H54 (cell line): ENCODE measurements at regions not wholly inside any gene's neighbourhood (a gene's known extent, or its start where the extent isn't known, plus 50 kb on each side); places are given as distances from the start of the nearest gene placed in this dataset.

ENCODE experiments used
- DNase-seq: peaks from one replicate; pipeline ENCODE4 v3.0.0; 2011; ENCODE audit warnings: low spot score, mixed read lengths; ENCODE audit not compliant: insufficient read length
- FAIRE-seq: peaks from 3 replicates; lab custom pipeline; 2011; peaks lifted over from hg19 to GRCh38; lab: Jason Lieb, UNC
- POLR2A ChIP-seq: IDR thresholded peaks from 2 replicates; pipeline ENCODE4 v1.6.1; 2011; ENCODE audit warnings: low read depth, mild to moderate bottlenecking, low read length

- TF ChIP-seq POLR2A: no peak
- FAIRE-seq: no peak
Measured at GRCh38 chr6:80460257-80460865, 353.9 kb downstream of the BCKDHB start.

GRCh38 chr6:80457439-80457933 is 351.0 kb downstream of the BCKDHB start:
- peak; percentile 40 for DNase-seq
- no peak for TF ChIP-seq POLR2A
- FAIRE-seq: peak; percentile 100

More at GRCh38 chr6:80460257-80460865, 353.9 kb downstream of the BCKDHB start:
- no peak for DNase-seq

GRCh38 chr6:80456724-80457438 is 350.4 kb downstream of the BCKDHB start:
- no peak for TF ChIP-seq POLR2A
- DNase-seq: no peak
- no peak for FAIRE-seq

DNA sequence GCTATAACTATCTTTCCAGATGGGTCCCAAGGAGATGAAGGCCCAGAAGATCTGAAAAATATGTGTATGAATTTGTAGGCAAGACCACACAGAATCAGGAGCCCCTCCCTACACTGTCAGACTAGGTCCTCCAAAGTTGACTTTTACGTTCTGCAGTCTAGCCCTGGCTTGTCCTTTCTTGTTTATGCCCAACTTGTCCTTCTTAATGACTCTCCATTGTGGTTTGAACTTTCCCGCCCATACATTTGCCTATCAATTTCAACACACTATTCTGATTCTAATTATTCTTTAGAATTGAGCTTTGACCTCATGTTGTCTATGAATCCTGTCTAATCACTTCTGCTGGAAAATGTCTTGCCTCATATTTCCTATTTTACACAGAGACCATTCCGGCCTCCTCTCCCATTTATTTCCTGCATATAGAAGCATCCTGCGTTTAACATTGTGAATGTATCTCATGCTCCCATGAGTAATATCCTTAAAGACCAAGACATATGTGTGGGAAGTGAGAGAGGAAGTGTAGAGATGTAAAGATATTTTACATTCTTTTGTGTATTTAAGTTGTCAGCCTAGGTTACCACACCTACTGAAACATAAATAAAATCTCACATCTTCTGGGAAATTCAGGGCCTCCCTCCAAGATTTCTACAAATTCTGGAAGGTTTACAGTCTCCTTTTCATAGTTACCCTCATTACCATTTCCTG is 348.3 kb downstream of the BCKDHB start:
- no peak for FAIRE-seq
- no peak for DNase-seq
- no peak for TF ChIP-seq POLR2A

DNA sequence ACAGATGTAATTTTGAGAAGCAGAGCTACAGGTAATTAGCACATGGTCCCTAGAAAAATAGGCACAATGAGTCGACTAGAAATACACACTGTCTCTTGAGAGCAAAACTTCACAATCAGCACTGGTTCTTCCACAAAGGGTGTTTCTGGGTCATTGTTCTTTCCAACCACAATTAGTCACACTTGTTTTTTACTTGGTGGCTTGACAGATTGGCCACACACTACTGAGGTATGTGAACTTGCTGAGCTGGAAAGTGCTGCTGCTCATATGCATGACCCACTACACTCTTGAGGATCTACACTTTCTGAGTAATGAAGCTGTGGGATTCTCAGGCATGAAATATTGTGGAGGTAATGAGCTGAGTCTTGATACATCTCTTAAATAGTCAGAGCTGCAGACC is 347.7 kb downstream of the BCKDHB start:
- peak; percentile 93 for FAIRE-seq
- peak; percentile 25 for DNase-seq
- TF ChIP-seq POLR2A: no peak

GRCh38 chr6:80449726-80450125 is 343.3 kb downstream of the BCKDHB start:
- DNase-seq: no peak
- TF ChIP-seq POLR2A: no peak
- no peak for FAIRE-seq

DNA sequence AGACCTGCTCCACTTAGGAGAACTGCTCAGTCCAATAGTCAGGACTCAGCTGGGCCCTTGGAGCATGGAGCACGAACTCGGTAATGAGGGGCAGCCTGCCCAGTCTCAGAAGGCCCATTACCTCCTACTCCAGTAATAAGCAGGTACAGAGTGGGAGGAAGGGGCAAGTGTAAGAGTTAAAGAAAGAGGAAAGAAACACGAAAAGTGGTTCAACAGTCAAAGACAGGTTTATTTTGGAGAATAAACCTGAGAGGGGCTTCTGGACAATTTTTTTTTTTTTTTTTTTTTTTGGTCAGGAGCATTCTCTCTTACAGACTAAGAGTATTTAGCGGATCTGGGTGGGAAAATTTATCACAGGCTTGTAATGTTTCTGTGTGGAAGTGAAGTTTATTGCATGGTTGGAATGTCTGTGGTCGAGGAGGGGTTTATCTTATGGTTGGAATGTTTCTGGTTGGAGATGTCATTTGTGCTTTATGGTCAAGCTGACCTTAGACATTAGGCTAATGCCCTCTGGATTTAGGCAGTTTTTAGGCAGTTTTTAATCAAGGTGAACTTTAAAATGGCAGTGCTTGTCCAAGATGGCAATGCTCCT is 340.1 kb downstream of the BCKDHB start:
- FAIRE-seq (no peak), DNase-seq (no peak)
- TF ChIP-seq POLR2A: no peak

GRCh38 chr6:80445751-80446150 is 339.3 kb downstream of the BCKDHB start:
- no peak for FAIRE-seq
- DNase-seq: no peak
- TF ChIP-seq POLR2A: no peak

DNA sequence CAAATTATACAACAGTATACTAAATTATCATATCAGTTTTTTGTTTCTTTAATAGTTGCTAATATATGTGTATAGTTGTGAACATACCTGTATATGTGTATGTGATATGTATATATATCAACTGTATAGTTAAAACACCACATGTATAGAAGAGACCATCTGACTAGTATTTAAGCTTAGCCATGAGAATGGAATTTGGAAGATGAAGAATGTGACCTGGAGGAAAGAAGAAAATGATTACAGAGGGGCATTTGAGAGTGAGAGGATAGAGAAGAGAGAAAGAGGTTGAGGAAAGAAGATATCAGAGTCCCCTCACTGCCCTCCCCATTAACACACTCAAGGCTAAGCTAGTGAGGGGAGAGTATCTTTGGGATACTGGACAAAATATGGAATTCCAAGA is 335.9 kb downstream of the BCKDHB start:
- DNase-seq (no peak), FAIRE-seq (no peak)
- TF ChIP-seq POLR2A: no peak

DNA sequence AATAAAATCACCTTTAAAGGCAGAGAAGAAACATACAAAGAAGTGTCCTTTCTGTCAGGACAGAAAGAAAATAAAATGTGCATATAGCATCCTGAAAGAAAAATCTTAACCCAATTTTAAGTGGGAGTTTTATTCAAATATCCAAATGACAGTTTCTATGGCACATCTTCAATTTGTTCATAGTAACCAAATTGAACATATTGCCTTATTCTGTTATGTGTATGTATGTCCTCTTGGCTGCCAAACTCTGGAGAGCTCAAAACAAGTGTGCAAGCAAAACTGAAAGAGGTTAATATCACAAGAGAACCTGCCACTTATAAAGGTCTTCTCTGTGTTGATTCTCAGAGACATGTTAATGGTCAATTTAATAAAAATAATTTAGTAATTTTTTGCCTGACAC is 334.7 kb downstream of the BCKDHB start:
- no peak for TF ChIP-seq POLR2A
- FAIRE-seq: no peak

DNA sequence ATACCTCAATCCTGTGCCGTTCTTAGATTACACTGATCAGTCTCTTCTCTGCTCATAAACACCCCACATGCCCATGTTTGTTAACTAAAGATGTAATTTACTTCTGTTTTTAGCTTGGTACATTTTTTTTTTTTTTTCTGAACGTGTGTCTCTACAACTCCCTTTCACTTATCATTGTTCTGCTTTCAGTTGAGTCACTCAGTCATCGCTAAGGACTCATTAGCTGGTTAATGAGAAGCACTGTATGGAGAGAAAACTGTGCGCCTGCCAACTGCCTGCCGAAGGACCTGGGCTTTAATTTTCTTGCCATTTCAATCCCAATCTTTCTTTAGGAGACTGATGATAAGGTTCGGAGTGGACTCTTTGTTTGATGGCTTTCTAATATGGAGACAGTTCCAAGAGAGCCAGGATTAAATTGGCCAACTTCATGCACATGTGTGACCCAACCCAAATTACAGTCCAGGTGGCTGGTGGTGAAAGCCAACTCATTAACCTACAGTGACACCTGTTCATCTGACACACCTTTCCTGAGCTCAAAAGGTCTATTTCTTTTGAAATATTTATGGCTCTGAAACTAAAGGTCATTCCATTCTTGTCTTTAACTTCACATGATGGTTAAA is 334.1 kb downstream of the BCKDHB start:
- no peak for TF ChIP-seq POLR2A
- FAIRE-seq (no peak), DNase-seq (no peak)

More for the DNA sequence above, 334.7 kb downstream of the BCKDHB start:
- no peak for DNase-seq

DNA sequence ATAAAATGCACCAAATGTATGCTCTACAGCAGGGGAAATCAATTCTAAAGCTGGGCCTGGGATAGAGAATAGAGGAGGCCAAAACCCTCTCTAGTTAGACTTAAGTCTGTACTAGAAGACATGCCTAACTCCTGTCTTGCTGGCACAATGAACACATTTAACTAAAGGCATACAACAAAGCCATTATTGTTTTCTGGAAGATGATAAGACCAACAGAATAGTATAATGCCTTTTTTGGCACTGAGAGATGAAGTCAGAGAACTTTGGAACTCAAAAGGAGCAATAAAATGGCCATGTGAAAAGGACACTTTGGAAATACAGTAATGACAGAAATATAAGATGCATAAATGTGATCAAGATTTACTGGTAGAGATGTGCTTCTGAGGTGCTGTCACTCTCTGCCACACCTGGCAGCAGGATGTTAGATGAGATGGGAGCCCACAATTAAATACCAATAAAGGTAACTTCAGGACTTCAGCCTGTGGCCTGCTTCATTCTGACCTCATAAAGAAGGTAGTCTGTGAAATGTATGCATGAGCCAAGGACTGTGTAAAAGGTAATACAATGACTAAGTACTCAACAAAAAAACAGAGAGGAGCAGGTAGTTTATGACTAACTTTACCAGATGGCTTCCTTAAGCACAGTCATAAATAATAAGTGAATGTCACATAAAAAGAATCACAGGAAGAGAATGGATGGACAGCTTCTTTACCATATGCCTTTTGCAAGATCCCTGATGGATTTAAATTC is 333.4 kb downstream of the BCKDHB start:
- DNase-seq: no peak
- FAIRE-seq: peak; percentile 85
- no peak for TF ChIP-seq POLR2A

GRCh38 chr6:80438772-80439171 is 332.3 kb downstream of the BCKDHB start:
- FAIRE-seq (peak; percentile 97), DNase-seq (peak; percentile 14)
- TF ChIP-seq POLR2A: no peak

DNA sequence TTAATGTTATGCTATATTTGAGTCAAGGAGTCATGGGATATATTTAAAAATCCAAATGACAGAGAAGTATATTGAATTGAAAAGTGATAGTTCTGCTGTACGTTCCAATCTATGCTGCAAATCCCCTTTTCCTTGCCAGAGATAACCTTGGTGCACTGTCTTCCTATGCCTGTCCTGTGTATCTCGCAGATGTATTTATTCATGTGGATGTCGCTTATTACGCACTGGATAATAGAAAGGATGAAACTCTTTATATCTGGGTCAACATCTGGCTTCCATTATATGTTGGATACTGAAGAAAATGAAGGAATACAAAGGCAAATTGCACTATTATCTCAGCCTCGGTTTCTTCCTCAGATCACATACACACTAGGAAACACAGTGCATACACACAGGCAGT is 331.3 kb downstream of the BCKDHB start:
- DNase-seq (no peak), FAIRE-seq (peak; percentile 15)
- TF ChIP-seq POLR2A: no peak
